Muscle of leg (tissue), 3 donors: ENCODE measurements at regions not wholly inside any gene's neighbourhood (a gene's known extent, or its start where the extent isn't known, plus 50 kb on each side); places are given as distances from the start of the nearest gene placed in this dataset.
"Not testable (repeated sequence)": the region's sequence is repeated elsewhere in the genome, so short reads cannot be mapped to it uniquely, and the experiment has no call there.

ENCODE experiments used
- DNase-seq: peaks from one replicate; pipeline ENCODE4 v3.0.0; 2013
- H3K27ac ChIP-seq: one replicate; pipeline ENCODE4 v1.5.1; 2013; ENCODE audit warnings: mild to moderate bottlenecking, low read length, control low read depth
- H3K27me3 ChIP-seq: one replicate; pipeline ENCODE4 v1.6.1; 2013; ENCODE audit warnings: low read length; ENCODE audit not compliant: control insufficient read depth, insufficient read depth
- H3K36me3 ChIP-seq: one replicate; pipeline ENCODE4 v1.6.1; 2013; ENCODE audit warnings: low read length; ENCODE audit not compliant: control insufficient read depth, insufficient read depth
- H3K4me1 ChIP-seq: one replicate; pipeline ENCODE4 v1.6.1; 2013; ENCODE audit warnings: low read length; ENCODE audit not compliant: control insufficient read depth, insufficient read depth
- H3K4me3 ChIP-seq: one replicate; pipeline ENCODE4 v1.5.1; 2013; ENCODE audit warnings: low read length, control low read depth
- H3K9me3 ChIP-seq: replicated peaks from 2 replicates; pipeline ENCODE4 v1.6.1; 2013; ENCODE audit warnings: low read depth, low read length; ENCODE audit not compliant: control insufficient read depth
- WGBS: methylation state at CpG from one replicate; pipeline ENCODE4 v1.1.5; 2013; ENCODE audit warnings: missing lambda C conversion rate; ENCODE audit not compliant: insufficient coverage; 5-methylcytosine and 5-hydroxymethylcytosine counted together

GRCh38 chr10:18786478-18786877 lies 127.2 kb downstream of the ARL5B start:
- WGBS, result no CpG with 5 or more reads among the region's 3 CpGs
- peak overlapping the region; percentile 49 for H3K27ac ChIP-seq

GRCh38 chr10:18793951-18794350 lies 134.7 kb downstream of the ARL5B start:
- Histone ChIP-seq H3K27me3 (no peaks in the 10 kb centered on the region), H3K27ac (no peak overlapping the region), H3K4me1 (no peaks in the 10 kb centered on the region), H3K4me3 (no peak overlapping the region), H3K9me3 (no peaks in the 10 kb centered on the region), H3K36me3 (no peaks in the 10 kb centered on the region)
- WGBS, result no CpG with 5 or more reads among the region's 3 CpGs
- DNase-seq, result peak; percentile 51

More at GRCh38 chr10:18786478-18786877, 127.2 kb downstream of the ARL5B start:
- DNase-seq, result peak; percentile 4
- Histone ChIP-seq H3K4me1 (no peaks in the 10 kb centered on the region), H3K27me3 (no peaks in the 10 kb centered on the region), H3K36me3 (no peaks in the 10 kb centered on the region), H3K4me3 (no peak overlapping the region), H3K9me3 (peaks cover 4% of the 10 kb centered on the region)

DNA sequence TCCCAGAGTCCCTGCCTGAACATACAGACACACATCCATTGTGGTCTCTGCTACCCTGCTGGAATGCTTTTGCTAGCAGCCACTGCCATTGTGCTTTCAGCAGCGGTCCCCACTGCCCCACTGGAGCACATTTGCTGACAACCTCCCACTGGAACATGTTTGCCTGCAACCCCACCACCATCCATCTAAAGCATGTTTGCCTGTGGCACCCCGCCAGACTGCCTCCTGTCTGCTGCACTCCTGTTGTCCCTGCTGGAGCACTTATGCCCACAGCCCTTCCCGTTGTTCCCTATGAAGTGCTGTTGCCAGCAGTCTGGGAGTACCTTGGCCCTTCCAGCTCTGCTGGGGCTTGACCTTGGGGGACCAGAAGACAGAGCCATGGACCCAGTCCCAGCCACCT lies 136.3 kb downstream of the ARL5B start:
- H3K36me3 ChIP-seq, result no peaks in the 10 kb centered on the region
- WGBS, result 86% methylated on average over 3 of the region's 3 CpGs
- H3K9me3 ChIP-seq, result no peaks in the 10 kb centered on the region
- no peaks in the 10 kb centered on the region for H3K4me1 ChIP-seq
- no peak overlapping the region for H3K27ac ChIP-seq
- no peak for DNase-seq
- H3K4me3 ChIP-seq, result no peak overlapping the region
- no peaks in the 10 kb centered on the region for H3K27me3 ChIP-seq

DNA sequence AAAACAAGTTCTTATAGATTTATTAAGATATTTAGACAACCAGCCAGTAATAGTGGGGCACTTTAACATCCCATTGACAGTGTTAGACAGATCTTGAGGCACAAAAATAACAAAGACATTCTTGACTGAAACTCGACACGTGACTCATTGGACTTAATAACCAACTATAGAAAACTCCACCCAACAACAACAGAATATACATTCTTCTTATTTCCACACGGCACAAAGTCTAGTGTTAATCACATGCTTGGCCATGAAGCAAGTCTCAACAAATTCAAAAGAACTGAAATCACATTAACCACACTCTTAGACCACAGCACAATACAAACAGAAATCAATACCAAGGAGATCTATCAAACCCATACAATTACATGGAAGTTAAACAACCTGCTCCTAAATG lies 138.1 kb downstream of the ARL5B start:
- Histone ChIP-seq H3K27ac (no peak overlapping the region), H3K4me3 (no peak overlapping the region), H3K36me3 (no peaks in the 10 kb centered on the region), H3K27me3 (no peaks in the 10 kb centered on the region), H3K9me3 (no peaks in the 10 kb centered on the region), H3K4me1 (no peaks in the 10 kb centered on the region)
- WGBS, result 80% methylated on average over 3 of the region's 3 CpGs
- no peak for DNase-seq

GRCh38 chr10:18822156-18822555 lies 162.9 kb downstream of the ARL5B start:
- DNase-seq, result peak; percentile 45
- Histone ChIP-seq H3K36me3 (no peaks in the 10 kb centered on the region), H3K4me1 (no peaks in the 10 kb centered on the region), H3K9me3 (peaks cover 5% of the 10 kb centered on the region), H3K27me3 (no peaks in the 10 kb centered on the region), H3K4me3 (no peak overlapping the region), H3K27ac (no peak overlapping the region)
- WGBS, result 7% methylated on average over 2 of the region's 2 CpGs

DNA sequence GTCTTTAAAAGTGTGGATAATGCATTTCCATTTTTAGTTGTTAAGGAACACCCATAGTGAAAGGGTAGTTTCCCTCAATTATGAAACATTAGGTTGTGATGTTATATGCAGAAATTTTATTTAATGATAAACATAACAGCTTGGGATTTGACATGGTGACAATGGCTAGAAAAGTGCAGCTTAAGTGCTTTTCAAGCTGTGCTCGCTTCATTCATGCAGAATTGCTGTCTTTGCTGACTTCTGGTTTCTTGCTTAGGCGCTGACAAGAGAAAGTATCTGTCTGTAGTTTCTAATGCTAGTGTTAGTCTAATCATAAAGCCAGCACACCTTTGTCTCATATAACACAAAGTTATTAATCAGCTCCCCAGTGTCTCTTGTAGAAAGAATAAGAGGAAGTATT lies 170.0 kb downstream of the ARL5B start:
- peak; percentile 0 for DNase-seq
- Histone ChIP-seq H3K27ac (no peak overlapping the region), H3K27me3 (no peaks in the 10 kb centered on the region), H3K4me3 (no peak overlapping the region), H3K9me3 (no peaks in the 10 kb centered on the region), H3K4me1 (no peaks in the 10 kb centered on the region), H3K36me3 (no peaks in the 10 kb centered on the region)
- WGBS, result 13% methylated on average over 1 of the region's 2 CpGs

DNA sequence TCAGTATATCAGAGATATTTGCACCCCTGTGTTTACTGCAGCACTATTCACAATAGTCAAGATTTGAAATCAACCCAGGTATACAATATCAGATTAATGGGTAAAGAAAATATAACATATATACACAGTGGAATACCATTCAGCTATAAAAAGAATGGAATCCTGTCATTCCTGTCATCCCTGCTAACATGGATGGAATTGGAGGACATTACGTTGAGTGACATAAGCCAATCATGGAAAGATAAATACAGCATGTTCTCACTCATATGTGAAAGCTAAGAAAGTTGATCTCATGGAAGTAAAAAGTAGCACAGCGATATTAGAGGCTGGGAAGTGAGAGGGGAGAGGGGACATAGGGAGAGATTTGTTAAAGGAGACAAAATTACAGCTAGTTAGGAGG lies 171.0 kb downstream of the ARL5B start:
- Histone ChIP-seq H3K4me1 (no peaks in the 10 kb centered on the region), H3K27me3 (no peaks in the 10 kb centered on the region), H3K9me3 (no peaks in the 10 kb centered on the region), H3K27ac (no peak overlapping the region), H3K4me3 (no peak overlapping the region), H3K36me3 (no peaks in the 10 kb centered on the region)
- DNase-seq, result no peak
- WGBS, result 50% methylated on average over 1 of the region's 2 CpGs

GRCh38 chr10:18856623-18857022 lies 192.0 kb upstream of the MALRD1 start:
- H3K27ac ChIP-seq, H3K4me1 ChIP-seq, DNase-seq, H3K9me3 ChIP-seq, H3K27me3 ChIP-seq, H3K36me3 ChIP-seq, H3K4me3 ChIP-seq: not testable (repeated sequence)
- WGBS, result 73% methylated on average over 1 of the region's 7 CpGs

- Histone ChIP-seq H3K27ac (no peak overlapping the region), H3K4me3 (no peak overlapping the region), H3K36me3 (no peaks in the 10 kb centered on the region), H3K27me3 (no peaks in the 10 kb centered on the region), H3K4me1 (no peaks in the 10 kb centered on the region), H3K9me3 (no peaks in the 10 kb centered on the region)
- WGBS, result no CpG with 5 or more reads among the region's 1 CpG
- no peak for DNase-seq
Measured at GRCh38 chr10:18859659-18860058, 188.9 kb upstream of the MALRD1 start.

DNA sequence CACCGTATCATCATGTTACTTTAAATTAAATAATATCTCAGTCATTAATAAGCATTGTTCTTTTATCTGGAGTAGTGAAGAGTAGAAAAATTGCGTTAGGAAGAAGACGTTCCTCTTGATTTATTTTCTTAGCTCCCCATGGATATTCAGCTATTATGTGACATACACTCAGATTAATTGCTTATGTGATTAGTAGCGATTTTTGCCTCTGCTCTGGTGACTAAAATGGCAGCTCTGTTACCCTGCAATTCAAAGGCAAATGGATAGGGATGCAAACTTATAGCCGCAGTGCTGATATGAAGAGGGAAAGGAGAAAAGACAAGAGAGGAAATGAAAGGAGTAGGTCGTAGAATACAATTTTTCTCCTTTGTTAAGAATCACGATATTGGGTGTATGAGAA lies 188.4 kb upstream of the MALRD1 start:
- DNase-seq, result no peak
- no peaks in the 10 kb centered on the region for H3K9me3 ChIP-seq
- no peaks in the 10 kb centered on the region for H3K4me1 ChIP-seq
- H3K27me3 ChIP-seq, result no peaks in the 10 kb centered on the region
- H3K27ac ChIP-seq, result no peak overlapping the region
- H3K36me3 ChIP-seq, result no peaks in the 10 kb centered on the region
- WGBS, result 80% methylated on average over 1 of the region's 7 CpGs
- H3K4me3 ChIP-seq, result no peak overlapping the region

DNA sequence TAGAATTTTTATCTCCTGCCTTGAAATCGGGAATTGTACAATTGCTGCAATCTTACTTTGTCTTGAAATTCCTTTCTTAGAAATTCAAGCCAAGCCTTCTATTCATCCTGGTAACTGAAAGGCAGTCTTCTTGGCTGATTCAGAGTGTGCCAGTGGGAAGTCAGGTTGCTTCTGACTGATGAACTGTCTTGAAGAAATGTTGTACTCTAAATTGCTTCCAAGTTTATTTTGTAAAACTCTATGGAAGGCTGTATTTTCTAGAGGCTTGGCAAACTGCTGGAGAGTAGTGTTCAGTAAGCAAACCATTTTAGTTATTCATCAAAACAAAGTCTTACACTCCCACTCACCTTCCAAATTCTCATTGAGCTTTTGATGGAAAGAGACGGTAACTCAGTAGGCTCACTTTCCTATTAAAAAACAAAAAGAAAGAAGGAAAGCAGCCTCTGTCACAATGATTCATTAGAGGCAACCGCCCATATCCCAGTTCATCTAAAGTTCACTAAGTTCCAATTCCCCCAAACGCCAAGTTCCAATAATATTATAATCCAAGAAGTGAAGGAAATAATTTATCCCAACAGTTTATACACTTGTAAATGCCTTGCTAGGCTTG lies 187.9 kb upstream of the MALRD1 start:
- peak; percentile 11 for DNase-seq
- H3K27ac ChIP-seq, result no peak overlapping the region
- no peaks in the 10 kb centered on the region for H3K36me3 ChIP-seq
- H3K4me1 ChIP-seq, result no peaks in the 10 kb centered on the region
- no CpG with 5 or more reads among the region's 4 CpGs for WGBS
- H3K9me3 ChIP-seq, result no peaks in the 10 kb centered on the region
- H3K4me3 ChIP-seq, result no peak overlapping the region
- H3K27me3 ChIP-seq, result no peaks in the 10 kb centered on the region
